Vagina (tissue), 2 donors: ENCODE measurements at regions not wholly inside any gene's neighbourhood (a gene's known extent, or its start where the extent isn't known, plus 50 kb on each side); places are given as distances from the start of the nearest gene placed in this dataset.

Source experiments
- DNase-seq, 2 donors: peaks; one replicate each; pipeline ENCODE4 v3.0.0-alpha.2; 2017; ENCODE audit errors: extremely low spot score in 2 of 2
- H3K27ac ChIP-seq: fragments of 200-600 bp; sonication (generic); one replicate; pipeline ENCODE4 v1.5.1; 2019
- H3K27me3 ChIP-seq: fragments of 200-600 bp; sonication (generic); one replicate; pipeline ENCODE4 v1.5.1; 2019
- H3K36me3 ChIP-seq, 2 donors: fragments of 200-600 bp; sonication (generic); one replicate each; pipeline ENCODE4 v1.5.1; 2017 to 2019
- H3K4me1 ChIP-seq: fragments of 200-600 bp; sonication (generic); one replicate; pipeline ENCODE4 v1.5.1; 2019
- H3K4me3 ChIP-seq, 2 donors: fragments of 200-600 bp; sonication (generic); 1 replicate in 1 of 2; 2 replicates in 1 of 2; pipeline ENCODE4 v1.5.1; 2016 to 2019
- H3K9me3 ChIP-seq: fragments of 200-600 bp; sonication (generic); one replicate; pipeline ENCODE4 v1.5.1; 2019
- POLR2A ChIP-seq, 2 donors: fragments of 450-650 bp; IDR thresholded peaks; one replicate each; pipeline ENCODE4 v1.6.1; 2017; ENCODE audit warnings: antibody characterized with exemption in 2 of 2, mild to moderate bottlenecking in 2 of 2, moderate library complexity in 2 of 2
- POLR2AphosphoS5 ChIP-seq, 2 donors: sonication (generic); formaldehyde crosslinking; IDR thresholded peaks; one replicate each; pipeline ENCODE4 v1.9.0; 2017; ENCODE audit warnings: antibody characterized with exemption in 2 of 2, mild to moderate bottlenecking in 2 of 2, low read depth in 1 of 2; ENCODE audit not compliant: insufficient read depth in 1 of 2
- intact Hi-C: fragments of 100-400 bp; cut with DNase I; formaldehyde crosslinking; loops from one replicate; pipeline ENCODE4 v1.15.1; 2023
- TF ChIP-seq, protein P1 (sequence below), 3 experiments: fragments of 450-650 bp in 2 of 3; fragments of 200-600 bp in 1 of 3; sonication (generic) in 1 of 3; IDR thresholded peaks; one replicate each; pipeline ENCODE4 v1.5.1; 2017 to 2019; ENCODE audit warnings: antibody characterized with exemption in 3 of 3, mild to moderate bottlenecking in 2 of 3, moderate library complexity in 2 of 3

DNA sequence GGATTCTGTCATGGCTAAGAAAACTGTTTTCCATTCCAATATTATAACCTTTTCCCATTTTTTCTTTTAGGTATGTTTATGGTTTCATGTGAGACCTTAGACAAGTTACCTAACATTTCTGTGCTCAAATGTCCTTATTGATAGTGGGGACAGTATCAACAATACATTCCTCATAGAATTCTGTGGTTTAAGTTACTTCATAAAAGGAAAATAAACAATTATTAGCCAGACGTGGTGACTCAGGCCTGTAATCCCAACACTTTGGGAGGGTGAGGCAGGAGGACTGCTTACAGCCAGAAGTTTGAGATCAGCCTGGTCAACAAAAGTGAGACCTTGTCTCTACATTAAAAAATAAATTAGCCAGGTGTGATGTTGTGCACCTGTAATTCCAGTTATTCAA lies 436.8 kb upstream of the CNTN4 start:
- DNase-seq: no peak
- Histone ChIP-seq H3K9me3 (no peaks in the 10 kb centered on the region), H3K4me3 (no peak overlapping the region), H3K36me3 (no peaks in the 10 kb centered on the region), H3K27ac (no peak overlapping the region), H3K4me1 (no peaks in the 10 kb centered on the region), H3K27me3 (no peaks in the 10 kb centered on the region)
- intact Hi-C loops: no loop called here
- TF ChIP-seq POLR2A (IDR thresholded peaks at IDR 0.05) (no peak), POLR2AphosphoS5 (IDR thresholded peaks at IDR 0.05; ENCODE audit: insufficient read depth in 1 of 2, low read depth in 1 of 2) (no peak)
- TF ChIP-seq, protein P1, sequence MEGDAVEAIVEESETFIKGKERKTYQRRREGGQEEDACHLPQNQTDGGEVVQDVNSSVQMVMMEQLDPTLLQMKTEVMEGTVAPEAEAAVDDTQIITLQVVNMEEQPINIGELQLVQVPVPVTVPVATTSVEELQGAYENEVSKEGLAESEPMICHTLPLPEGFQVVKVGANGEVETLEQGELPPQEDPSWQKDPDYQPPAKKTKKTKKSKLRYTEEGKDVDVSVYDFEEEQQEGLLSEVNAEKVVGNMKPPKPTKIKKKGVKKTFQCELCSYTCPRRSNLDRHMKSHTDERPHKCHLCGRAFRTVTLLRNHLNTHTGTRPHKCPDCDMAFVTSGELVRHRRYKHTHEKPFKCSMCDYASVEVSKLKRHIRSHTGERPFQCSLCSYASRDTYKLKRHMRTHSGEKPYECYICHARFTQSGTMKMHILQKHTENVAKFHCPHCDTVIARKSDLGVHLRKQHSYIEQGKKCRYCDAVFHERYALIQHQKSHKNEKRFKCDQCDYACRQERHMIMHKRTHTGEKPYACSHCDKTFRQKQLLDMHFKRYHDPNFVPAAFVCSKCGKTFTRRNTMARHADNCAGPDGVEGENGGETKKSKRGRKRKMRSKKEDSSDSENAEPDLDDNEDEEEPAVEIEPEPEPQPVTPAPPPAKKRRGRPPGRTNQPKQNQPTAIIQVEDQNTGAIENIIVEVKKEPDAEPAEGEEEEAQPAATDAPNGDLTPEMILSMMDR (IDR thresholded peaks at IDR 0.05): no peak

DNA sequence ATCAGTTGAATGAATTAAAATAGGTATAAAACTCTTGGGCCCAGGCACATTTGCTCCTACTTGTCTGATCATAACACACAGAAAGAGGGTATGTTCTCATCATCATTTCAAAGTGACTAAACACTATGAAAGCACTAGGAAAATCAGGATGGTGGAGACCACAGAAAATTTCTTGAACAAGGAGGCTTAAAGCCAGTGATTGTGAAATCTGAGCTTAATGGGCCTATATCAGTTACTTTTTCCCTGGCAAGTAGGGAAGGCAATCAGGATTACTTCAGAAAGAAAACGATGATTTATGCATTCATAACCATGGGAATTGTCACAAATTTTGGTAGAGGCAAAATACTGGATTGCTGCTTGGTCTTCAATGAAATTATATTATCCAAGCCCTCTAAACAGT lies 434.4 kb upstream of the CNTN4 start:
- H3K4me3 ChIP-seq: no peak overlapping the region
- H3K9me3 ChIP-seq: no peaks in the 10 kb centered on the region
- intact Hi-C loops: no loop called here
- no peak overlapping the region for H3K27ac ChIP-seq
- H3K27me3 ChIP-seq: no peaks in the 10 kb centered on the region
- H3K4me1 ChIP-seq: no peaks in the 10 kb centered on the region
- no peaks in the 10 kb centered on the region for H3K36me3 ChIP-seq
- TF ChIP-seq POLR2AphosphoS5 (IDR thresholded peaks at IDR 0.05; ENCODE audit: insufficient read depth in 1 of 2, low read depth in 1 of 2): no peak
- TF ChIP-seq POLR2A (IDR thresholded peaks at IDR 0.05): no peak
- TF ChIP-seq, protein P1 (IDR thresholded peaks at IDR 0.05): no peak
- no peak for DNase-seq

DNA sequence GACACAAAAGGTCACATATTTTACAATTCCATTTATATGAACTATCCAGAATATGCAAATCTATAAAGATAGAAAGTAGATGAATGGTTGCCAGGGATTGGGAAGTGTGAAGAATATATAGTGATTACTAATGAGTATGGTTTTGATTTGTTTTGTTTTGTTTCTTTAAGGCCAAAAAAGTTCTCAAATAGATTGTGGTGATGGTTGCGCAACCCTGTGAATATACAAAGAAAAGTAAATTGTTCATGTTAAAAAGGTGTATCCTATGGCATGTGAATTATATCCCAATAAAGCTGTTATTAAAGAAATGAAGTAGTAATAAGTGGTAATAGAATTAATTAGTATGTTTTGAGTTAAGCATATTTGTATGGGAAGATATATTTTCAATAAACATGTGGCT lies 431.8 kb upstream of the CNTN4 start:
- Histone ChIP-seq H3K36me3 (no peaks in the 10 kb centered on the region), H3K27ac (no peak overlapping the region), H3K9me3 (no peaks in the 10 kb centered on the region), H3K27me3 (no peaks in the 10 kb centered on the region), H3K4me1 (no peaks in the 10 kb centered on the region), H3K4me3 (no peak overlapping the region)
- DNase-seq: no peak
- TF ChIP-seq, protein P1 (IDR thresholded peaks at IDR 0.05): no peak
- TF ChIP-seq POLR2AphosphoS5 (IDR thresholded peaks at IDR 0.05; ENCODE audit: insufficient read depth in 1 of 2, low read depth in 1 of 2) (no peak), POLR2A (IDR thresholded peaks at IDR 0.05) (no peak)
- intact Hi-C loops: no loop called here

DNA sequence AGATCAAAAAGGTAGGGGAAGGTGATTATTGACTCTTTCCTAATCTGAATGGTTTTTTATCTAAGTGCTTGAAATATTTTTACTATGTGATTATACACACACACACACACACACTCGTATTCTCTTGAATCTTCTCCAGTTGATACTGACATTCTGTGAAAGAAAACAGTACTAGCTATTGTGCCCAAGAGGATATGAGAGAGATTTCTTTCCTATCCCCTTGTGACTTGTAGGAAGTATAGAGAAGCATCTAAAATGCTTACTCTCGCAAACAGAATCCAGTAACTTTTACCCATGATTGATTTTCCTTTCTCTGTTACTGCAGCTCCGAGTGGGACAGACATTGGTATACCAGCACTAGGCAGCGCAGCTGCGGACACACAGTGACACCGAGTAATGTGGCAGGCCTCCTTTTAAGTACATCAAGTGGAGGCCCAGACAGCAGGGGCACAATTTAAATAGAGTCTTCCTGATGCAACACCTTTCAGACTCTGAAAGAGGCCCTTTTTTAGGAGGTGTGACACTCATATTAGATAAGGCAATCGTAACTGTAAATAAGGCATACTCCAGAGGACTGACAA lies 421.0 kb upstream of the CNTN4 start:
- no peak overlapping the region for H3K27ac ChIP-seq

DNA sequence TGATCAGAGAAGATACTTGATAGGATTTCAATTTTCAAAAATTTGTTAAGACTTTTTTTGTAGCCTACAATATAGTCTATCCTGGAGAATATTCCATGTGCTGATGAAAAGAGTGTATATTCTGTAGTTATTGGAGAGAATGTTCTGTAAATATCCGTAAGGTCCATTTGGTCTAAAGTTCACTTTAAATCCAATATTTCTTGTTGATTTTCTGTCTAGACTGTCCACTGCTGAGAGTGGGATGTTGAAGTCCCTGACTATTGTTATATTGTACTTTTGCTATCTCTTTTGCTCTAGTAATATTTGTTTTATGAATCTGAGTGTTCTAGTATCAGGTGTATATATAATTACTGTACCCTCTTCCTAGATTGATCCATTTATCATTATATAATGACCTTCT lies 406.2 kb upstream of the CNTN4 start:
- no peaks in the 10 kb centered on the region for H3K36me3 ChIP-seq
- DNase-seq: no peak
- intact Hi-C loops: no loop called here
- TF ChIP-seq POLR2AphosphoS5 (IDR thresholded peaks at IDR 0.05; ENCODE audit: insufficient read depth in 1 of 2, low read depth in 1 of 2) (no peak), POLR2A (IDR thresholded peaks at IDR 0.05) (no peak)
- TF ChIP-seq, protein P1 (IDR thresholded peaks at IDR 0.05): no peak
- no peaks in the 10 kb centered on the region for H3K27me3 ChIP-seq
- no peak overlapping the region for H3K4me3 ChIP-seq
- no peaks in the 10 kb centered on the region for H3K9me3 ChIP-seq
- H3K4me1 ChIP-seq: no peaks in the 10 kb centered on the region
- H3K27ac ChIP-seq: no peak overlapping the region

More for the DNA sequence above, 421.0 kb upstream of the CNTN4 start:
- no peak for DNase-seq
- no peak for TF ChIP-seq POLR2A (IDR thresholded peaks at IDR 0.05)
- no peak for TF ChIP-seq POLR2AphosphoS5 (IDR thresholded peaks at IDR 0.05; ENCODE audit: insufficient read depth in 1 of 2, low read depth in 1 of 2)
- TF ChIP-seq, protein P1 (IDR thresholded peaks at IDR 0.05): no peak
- no peak overlapping the region for H3K4me3 ChIP-seq
- intact Hi-C loops: no loop called here
- H3K36me3 ChIP-seq: no peaks in the 10 kb centered on the region
- H3K4me1 ChIP-seq: no peaks in the 10 kb centered on the region
- no peaks in the 10 kb centered on the region for H3K9me3 ChIP-seq
- H3K27me3 ChIP-seq: no peaks in the 10 kb centered on the region
